Mesothelial cell of epicardium (in vitro differentiated cells): ENCODE measurements at regions not wholly inside any gene's neighbourhood (a gene's known extent, or its start where the extent isn't known, plus 50 kb on each side); places are given as distances from the start of the nearest gene placed in this dataset.
"Not testable (repeated sequence)": the region's sequence is repeated elsewhere in the genome, so short reads cannot be mapped to it uniquely, and the experiment has no call there.

Source experiments
- DNase-seq, 2 experiments: peaks; one replicate each; pipeline ENCODE4 v3.0.0; 2021; ENCODE audit warnings: low spot score in 2 of 2; ENCODE audit not compliant: unreplicated experiment in 2 of 2
- H3K27ac Mint-ChIP-seq: 2 replicates; pipeline ENCODE4 v1.8.0; 2021; ENCODE audit warnings: mixed read lengths
- H3K27me3 Mint-ChIP-seq: 2 replicates; pipeline ENCODE4 v1.8.0; 2021; ENCODE audit warnings: low read depth, mixed read lengths
- H3K36me3 Mint-ChIP-seq: 2 replicates; pipeline ENCODE4 v1.8.0; 2021; ENCODE audit warnings: mixed read lengths
- H3K4me1 Mint-ChIP-seq: 2 replicates; pipeline ENCODE4 v1.8.0; 2021; ENCODE audit warnings: mixed read lengths
- H3K4me3 Mint-ChIP-seq: 2 replicates; pipeline ENCODE4 v1.8.0; 2021; ENCODE audit warnings: mild to moderate bottlenecking, moderate library complexity, mixed read lengths
- H3K9me3 Mint-ChIP-seq: 2 replicates; pipeline ENCODE4 v1.8.0; 2021; ENCODE audit warnings: mixed read lengths
- TF ChIP-seq, protein P1 (sequence below): fragments of 200-600 bp; sonication (generic); IDR thresholded peaks from one replicate; pipeline ENCODE4 v1.5.0; 2021; ENCODE audit warnings: antibody characterized with exemption; ENCODE audit not compliant: unreplicated experiment

DNA sequence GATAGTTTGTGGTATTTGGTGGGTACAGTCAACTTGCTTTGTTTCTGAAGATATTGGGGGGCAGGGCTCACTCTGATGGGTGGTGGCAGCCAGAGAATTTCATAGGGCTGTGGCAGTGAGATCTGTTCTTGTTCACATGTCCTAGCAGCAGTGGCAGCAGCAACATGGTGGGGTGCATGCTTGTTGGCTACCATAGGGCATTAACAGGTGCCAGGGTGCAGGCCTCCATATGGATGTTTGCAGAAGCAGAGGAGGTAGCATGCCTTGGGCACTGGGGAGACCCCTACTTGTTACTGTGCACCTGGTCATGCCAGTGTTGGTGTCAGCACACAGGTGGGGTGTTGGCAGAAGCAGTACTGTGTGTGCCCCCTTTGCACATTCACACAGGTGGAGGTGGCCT, 96.3 kb upstream of the ZC4H2 start:
- H3K4me1 Mint-ChIP-seq: no peaks in the 10 kb centered on the region
- H3K4me3 Mint-ChIP-seq: no peak overlapping the region
- no peak overlapping the region for H3K27ac Mint-ChIP-seq
- peaks cover 59% of the 10 kb centered on the region for H3K36me3 Mint-ChIP-seq
- DNase-seq: no peak
- TF ChIP-seq, protein P1, sequence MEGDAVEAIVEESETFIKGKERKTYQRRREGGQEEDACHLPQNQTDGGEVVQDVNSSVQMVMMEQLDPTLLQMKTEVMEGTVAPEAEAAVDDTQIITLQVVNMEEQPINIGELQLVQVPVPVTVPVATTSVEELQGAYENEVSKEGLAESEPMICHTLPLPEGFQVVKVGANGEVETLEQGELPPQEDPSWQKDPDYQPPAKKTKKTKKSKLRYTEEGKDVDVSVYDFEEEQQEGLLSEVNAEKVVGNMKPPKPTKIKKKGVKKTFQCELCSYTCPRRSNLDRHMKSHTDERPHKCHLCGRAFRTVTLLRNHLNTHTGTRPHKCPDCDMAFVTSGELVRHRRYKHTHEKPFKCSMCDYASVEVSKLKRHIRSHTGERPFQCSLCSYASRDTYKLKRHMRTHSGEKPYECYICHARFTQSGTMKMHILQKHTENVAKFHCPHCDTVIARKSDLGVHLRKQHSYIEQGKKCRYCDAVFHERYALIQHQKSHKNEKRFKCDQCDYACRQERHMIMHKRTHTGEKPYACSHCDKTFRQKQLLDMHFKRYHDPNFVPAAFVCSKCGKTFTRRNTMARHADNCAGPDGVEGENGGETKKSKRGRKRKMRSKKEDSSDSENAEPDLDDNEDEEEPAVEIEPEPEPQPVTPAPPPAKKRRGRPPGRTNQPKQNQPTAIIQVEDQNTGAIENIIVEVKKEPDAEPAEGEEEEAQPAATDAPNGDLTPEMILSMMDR: no peak
- H3K9me3 Mint-ChIP-seq: peaks cover 93% of the 10 kb centered on the region
- no peaks in the 10 kb centered on the region for H3K27me3 Mint-ChIP-seq

DNA sequence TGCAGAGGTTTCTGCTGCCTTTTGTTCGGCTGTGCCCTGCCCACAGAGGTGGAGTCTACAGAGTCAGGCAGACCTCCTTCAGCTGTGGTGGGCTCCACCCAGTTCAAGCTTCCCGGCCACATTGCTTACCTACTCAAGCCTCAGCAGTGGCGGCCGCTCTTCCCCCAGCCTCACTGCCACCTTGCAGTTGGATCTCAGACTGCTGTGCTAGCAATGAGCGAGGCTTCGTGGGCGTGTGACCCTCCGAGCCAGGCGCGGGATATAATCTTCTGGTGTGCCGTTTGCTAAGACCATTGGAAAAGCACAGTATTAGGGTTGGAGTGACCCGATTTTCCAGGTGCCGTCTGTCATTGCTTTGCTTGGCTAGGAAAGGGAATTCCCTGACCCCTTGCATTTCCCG, 82.4 kb upstream of the ZC4H2 start:
- not testable (repeated sequence) for DNase-seq

DNA sequence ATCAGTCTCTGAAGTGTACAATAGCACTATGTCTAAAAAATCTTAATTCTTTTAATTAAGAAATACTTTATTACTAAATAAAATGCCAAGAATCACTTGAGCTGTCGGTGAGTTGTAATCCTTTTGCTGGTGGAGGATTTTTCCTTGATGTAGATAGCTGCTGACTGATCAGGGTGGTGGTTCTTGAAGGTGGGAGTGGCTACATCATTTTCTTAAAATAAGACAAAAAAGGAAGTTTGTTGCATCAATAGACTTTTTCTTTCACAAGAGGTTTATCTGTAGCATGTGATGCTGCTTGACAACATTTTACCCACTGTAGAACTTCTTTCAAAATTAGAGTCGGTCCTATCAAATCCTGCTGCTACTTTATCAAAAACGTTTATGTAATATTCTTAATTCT, 68.8 kb upstream of the ZC4H2 start:
- peaks cover 58% of the 10 kb centered on the region for H3K9me3 Mint-ChIP-seq
- peaks cover 13% of the 10 kb centered on the region for H3K36me3 Mint-ChIP-seq
- H3K27ac Mint-ChIP-seq: no peak overlapping the region
- no peaks in the 10 kb centered on the region for H3K27me3 Mint-ChIP-seq
- TF ChIP-seq, protein P1: no peak
- no peak overlapping the region for H3K4me3 Mint-ChIP-seq
- no peak for DNase-seq
- H3K4me1 Mint-ChIP-seq: peaks cover 1% of the 10 kb centered on the region

More for the DNA sequence above, 82.4 kb upstream of the ZC4H2 start:
- H3K27ac Mint-ChIP-seq, H3K4me1 Mint-ChIP-seq, H3K27me3 Mint-ChIP-seq, H3K4me3 Mint-ChIP-seq: not testable (repeated sequence)
- peaks cover 71% of the 10 kb centered on the region for H3K9me3 Mint-ChIP-seq
- H3K36me3 Mint-ChIP-seq: peaks cover 32% of the 10 kb centered on the region

DNA sequence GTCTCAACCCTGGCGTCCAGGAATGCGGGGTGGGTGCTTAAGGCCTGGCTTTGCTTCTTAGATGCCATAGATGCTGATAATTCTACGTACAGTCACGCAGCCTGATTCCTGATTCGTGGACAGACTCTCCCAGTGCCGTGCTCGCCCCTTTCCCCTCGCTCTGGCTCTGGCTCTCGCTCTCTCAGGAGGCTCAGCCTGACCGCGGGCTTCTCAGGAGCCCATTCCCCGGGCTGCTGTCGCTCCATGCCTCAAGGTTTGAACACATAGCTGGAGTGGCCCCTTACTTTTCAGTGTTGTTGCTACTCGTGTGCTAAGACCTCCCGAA, 59.2 kb upstream of the ZC4H2 start:
- Mint-ChIP-seq H3K4me1 (peaks cover 9% of the 10 kb centered on the region), H3K27me3 (no peaks in the 10 kb centered on the region), H3K27ac (peak overlapping the region; percentile 96), H3K36me3 (no peaks in the 10 kb centered on the region), H3K9me3 (peaks cover 22% of the 10 kb centered on the region), H3K4me3 (peak overlapping the region; percentile 89)
- TF ChIP-seq, protein P1: no peak
- DNase-seq: no peak

DNA sequence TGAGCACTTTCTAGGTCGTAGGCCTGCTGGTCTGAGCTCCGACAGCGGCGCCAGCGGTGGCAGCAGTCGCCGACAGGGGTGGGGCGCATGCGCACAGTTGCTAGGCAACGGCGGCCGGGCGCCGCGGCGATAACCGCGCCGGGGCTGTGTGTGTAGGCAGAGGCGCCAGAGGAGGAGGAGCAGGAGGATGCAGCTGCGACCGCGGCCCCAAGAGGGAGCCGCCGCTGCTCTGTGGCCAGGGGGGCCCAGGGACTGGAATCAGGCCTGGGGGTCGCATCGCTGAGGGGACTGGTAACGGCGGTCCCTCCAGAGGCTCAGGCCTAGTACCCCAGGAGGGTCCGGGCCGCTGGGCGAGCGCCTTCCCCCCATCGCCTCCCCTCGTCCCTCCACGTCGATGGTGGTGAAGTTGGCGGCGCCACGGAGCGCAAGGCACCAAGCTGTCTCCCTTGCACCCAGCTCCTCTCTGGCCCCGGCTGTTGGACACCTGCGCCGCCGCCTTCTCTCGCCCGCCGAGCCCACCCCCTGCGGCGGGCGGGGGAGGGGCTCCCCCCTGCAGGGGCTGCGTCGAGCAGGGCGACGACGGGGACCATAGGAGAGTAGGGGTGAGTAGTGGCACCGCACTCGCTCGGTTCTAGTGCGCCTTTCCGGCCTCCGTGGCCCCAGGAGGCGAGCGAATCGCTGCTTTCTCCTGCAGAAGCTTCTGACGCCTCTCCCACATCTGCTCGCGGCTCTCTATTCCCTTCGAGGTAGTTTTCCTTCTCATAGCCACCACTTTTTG, 58.6 kb upstream of the ZC4H2 start, which contains the start of gene ZC3H12B:
Gene ZC3H12B, plus strand, starts transcription at position 159 of the 778 bp plus-strand sequence.
- Mint-ChIP-seq H3K27ac (peak within 1 kb of the TSS; percentile 98), H3K4me1 (peaks cover 9% of the 10 kb centered on the region), H3K36me3 (no peaks in the 10 kb centered on the region), H3K4me3 (peak within 1 kb of the TSS; percentile 89), H3K27me3 (no peaks in the 10 kb centered on the region), H3K9me3 (peaks cover 22% of the 10 kb centered on the region)
- TF ChIP-seq, protein P1: no peak
- peak; percentile 77 to 87 for DNase-seq

DNA sequence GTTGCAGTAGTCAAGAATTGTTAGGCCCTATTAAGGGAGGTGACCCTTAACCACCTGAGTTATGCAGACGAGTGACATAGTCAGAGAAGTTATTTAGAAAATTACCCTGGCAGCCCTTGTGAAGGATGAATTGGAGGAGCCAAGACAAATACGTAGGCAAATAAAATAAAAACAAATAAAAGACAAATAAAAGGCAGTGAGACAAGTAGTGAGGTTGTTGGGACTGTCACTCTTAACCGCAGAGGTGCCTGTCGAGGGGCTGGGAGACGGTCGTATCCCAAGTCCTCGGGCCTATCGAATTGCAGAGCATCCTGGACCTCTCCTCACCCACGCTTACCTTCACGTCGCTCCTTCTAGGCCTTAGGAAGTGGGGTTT, 58.0 kb upstream of the ZC4H2 start:
- H3K27ac Mint-ChIP-seq: peak overlapping the region; percentile 98
- H3K36me3 Mint-ChIP-seq: peaks cover 2% of the 10 kb centered on the region
- TF ChIP-seq, protein P1: no peak
- peak overlapping the region; percentile 89 for H3K4me3 Mint-ChIP-seq
- no peak for DNase-seq
- peaks cover 27% of the 10 kb centered on the region for H3K9me3 Mint-ChIP-seq
- no peaks in the 10 kb centered on the region for H3K27me3 Mint-ChIP-seq
- peaks cover 9% of the 10 kb centered on the region for H3K4me1 Mint-ChIP-seq
